ENCODE measurements at regions not wholly inside any gene's neighbourhood (a gene's known extent, or its start where the extent isn't known, plus 50 kb on each side); places are given as distances from the start of the nearest gene placed in this dataset.

DNA sequence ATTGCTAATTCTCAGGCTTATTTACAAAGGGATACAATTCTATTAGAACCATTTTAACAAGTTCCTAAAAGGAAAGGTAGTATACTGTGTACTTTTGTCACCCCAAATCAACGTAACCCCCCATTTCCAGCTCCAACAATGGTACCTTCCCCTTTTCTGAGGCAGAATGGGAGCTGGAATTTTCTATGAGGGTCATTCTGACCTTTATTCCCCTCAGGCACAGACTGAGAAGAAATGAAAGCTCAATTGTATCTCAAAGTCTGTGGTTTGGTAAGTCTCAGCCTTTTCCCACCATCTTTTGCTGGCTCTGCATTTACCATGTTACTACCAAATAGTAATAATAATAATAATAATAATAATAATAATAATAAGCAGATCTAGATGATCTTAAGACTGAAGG, 571.0 kb downstream of the RNF144B start (continued):
- TF ChIP-seq, protein P1, sequence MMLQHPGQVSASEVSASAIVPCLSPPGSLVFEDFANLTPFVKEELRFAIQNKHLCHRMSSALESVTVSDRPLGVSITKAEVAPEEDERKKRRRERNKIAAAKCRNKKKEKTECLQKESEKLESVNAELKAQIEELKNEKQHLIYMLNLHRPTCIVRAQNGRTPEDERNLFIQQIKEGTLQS (IDR thresholded peaks at IDR 0.05; ENCODE audit: borderline replicate concordance, extremely low read depth, low read depth, low read length) = no peak
- no peak for TF ChIP-seq POLR2AphosphoS5 (IDR thresholded peaks at IDR 0.05; ENCODE audit: low read length)
- TF ChIP-seq, protein P2, sequence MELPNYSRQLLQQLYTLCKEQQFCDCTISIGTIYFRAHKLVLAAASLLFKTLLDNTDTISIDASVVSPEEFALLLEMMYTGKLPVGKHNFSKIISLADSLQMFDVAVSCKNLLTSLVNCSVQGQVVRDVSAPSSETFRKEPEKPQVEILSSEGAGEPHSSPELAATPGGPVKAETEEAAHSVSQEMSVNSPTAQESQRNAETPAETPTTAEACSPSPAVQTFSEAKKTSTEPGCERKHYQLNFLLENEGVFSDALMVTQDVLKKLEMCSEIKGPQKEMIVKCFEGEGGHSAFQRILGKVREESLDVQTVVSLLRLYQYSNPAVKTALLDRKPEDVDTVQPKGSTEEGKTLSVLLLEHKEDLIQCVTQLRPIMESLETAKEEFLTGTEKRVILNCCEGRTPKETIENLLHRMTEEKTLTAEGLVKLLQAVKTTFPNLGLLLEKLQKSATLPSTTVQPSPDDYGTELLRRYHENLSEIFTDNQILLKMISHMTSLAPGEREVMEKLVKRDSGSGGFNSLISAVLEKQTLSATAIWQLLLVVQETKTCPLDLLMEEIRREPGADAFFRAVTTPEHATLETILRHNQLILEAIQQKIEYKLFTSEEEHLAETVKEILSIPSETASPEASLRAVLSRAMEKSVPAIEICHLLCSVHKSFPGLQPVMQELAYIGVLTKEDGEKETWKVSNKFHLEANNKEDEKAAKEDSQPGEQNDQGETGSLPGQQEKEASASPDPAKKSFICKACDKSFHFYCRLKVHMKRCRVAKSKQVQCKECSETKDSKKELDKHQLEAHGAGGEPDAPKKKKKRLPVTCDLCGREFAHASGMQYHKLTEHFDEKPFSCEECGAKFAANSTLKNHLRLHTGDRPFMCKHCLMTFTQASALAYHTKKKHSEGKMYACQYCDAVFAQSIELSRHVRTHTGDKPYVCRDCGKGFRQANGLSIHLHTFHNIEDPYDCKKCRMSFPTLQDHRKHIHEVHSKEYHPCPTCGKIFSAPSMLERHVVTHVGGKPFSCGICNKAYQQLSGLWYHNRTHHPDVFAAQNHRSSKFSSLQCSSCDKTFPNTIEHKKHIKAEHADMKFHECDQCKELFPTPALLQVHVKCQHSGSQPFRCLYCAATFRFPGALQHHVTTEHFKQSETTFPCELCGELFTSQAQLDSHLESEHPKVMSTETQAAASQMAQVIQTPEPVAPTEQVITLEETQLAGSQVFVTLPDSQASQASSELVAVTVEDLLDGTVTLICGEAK (IDR thresholded peaks at IDR 0.05; ENCODE audit: borderline replicate concordance) = no peak
- no peak for TF ChIP-seq RFX5 (IDR thresholded peaks at IDR 0.05; ENCODE audit: low read depth, low read length)
- no peak for TF ChIP-seq KLF5 (IDR thresholded peaks at IDR 0.05; ENCODE audit: partially characterized antibody)
- no peak for TF ChIP-seq MYC (IDR thresholded peaks at IDR 0.05; ENCODE audit: insufficient read depth, insufficient read length, insufficient replicate concordance, low read length, severe bottlenecking)
- TF ChIP-seq BACH1 (IDR thresholded peaks at IDR 0.05; ENCODE audit: borderline replicate concordance) = no peak

DNA sequence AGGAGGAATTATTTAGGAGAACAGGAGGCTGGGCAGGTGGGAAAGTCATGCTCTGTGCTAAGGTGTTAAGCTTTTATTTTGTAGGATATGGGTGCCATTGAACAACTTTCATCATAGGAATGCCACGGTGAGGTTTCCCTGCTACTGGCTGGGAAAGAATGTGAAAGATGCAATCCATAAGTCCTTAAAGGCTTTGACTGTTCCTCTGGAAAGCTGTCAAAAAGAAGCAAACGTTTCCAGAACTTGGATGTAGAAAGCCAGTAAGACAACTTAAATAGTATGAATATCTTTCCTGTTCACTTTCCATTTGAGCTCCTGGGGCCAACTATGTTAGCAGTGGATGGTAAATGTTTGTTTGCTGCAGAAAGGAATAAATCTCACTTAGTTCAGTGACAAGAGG, 574.4 kb downstream of the RNF144B start:
- H3K36me3 ChIP-seq (ENCODE audit: control insufficient read depth in 2 of 2, insufficient read depth in 2 of 2, low read length in 1 of 2) = no peaks in the 10 kb centered on the region
- TF ChIP-seq STAT1 (conservative IDR thresholded peaks at IDR 0.05) = no peak
- no peak for TF ChIP-seq CEBPB (IDR thresholded peaks at IDR 0.05; ENCODE audit: borderline replicate concordance in 1 of 2, low read depth in 2 of 2, low read length in 2 of 2)
- no peak for TF ChIP-seq NR2C1 (IDR thresholded peaks at IDR 0.05)
- TF ChIP-seq FOXK2 (IDR thresholded peaks at IDR 0.05) = no peak
- TF ChIP-seq CHD4 (IDR thresholded peaks at IDR 0.05) = no peak
- no peak for TF ChIP-seq JUNB (IDR thresholded peaks at IDR 0.05)
- no peak for TF ChIP-seq ZSCAN29 (IDR thresholded peaks at IDR 0.05)
- TF ChIP-seq BRCA1 (IDR thresholded peaks at IDR 0.05; ENCODE audit: low read depth, low read length) = no peak
- no peak for TF ChIP-seq SMC3 (IDR thresholded peaks at IDR 0.05; ENCODE audit: borderline replicate concordance, low read length)
- no peak for TF ChIP-seq GABPA (IDR thresholded peaks at IDR 0.05; ENCODE audit: low read depth)
- TF ChIP-seq, protein P3, sequence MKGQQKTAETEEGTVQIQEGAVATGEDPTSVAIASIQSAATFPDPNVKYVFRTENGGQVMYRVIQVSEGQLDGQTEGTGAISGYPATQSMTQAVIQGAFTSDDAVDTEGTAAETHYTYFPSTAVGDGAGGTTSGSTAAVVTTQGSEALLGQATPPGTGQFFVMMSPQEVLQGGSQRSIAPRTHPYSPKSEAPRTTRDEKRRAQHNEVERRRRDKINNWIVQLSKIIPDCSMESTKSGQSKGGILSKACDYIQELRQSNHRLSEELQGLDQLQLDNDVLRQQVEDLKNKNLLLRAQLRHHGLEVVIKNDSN (IDR thresholded peaks at IDR 0.05; ENCODE audit: borderline replicate concordance, extremely low read length, insufficient read depth, low read depth, low read length) = no peak
- TF ChIP-seq EZH2 (IDR thresholded peaks at IDR 0.05; ENCODE audit: borderline replicate concordance, control insufficient read depth, low read depth, low read length) = no peak
- TF ChIP-seq GATAD2B (conservative IDR thresholded peaks at IDR 0.05; ENCODE audit: low read depth) = no peak
- in situ Hi-C loops (cut with MboI) (no loop called here), intact Hi-C loops (cut with micrococcal nuclease; ENCODE audit: unreplicated experiment) (no loop called here)
- POLR2A ChIA-PET = no interaction called here
- H3K9me3 ChIP-seq (replicated peaks; ENCODE audit: control insufficient read depth, insufficient read depth, low read length) = no peaks in the 10 kb centered on the region
- H4K20me1 ChIP-seq (ENCODE audit: control insufficient read depth, insufficient read depth) = no peaks in the 10 kb centered on the region
- no peaks in the 10 kb centered on the region for H3K79me2 ChIP-seq (ENCODE audit: control insufficient read depth, insufficient read depth, low read length)
- no peak overlapping the region for H3K4me2 ChIP-seq (ENCODE audit: control insufficient read depth, insufficient read depth)
- H3K27ac ChIP-seq (ENCODE audit: control insufficient read depth, insufficient read depth) = no peak overlapping the region
- RAD21 ChIA-PET (ENCODE audit: unreplicated experiment) = no interaction called here
- no peak for ATAC-seq
- FAIRE-seq = no peak
- CTCF ChIA-PET = no interaction called here
- no TSS peak for BruUV-seq (replicated peaks)
- SMC1A ChIA-PET (ENCODE audit: uncharacterized antibody, unreplicated experiment) = no interaction called here
- DNase-seq (ENCODE audit: low read depth, low spot score) = no peak
- H3K9ac ChIP-seq (ENCODE audit: control insufficient read depth, insufficient read depth, low read length) = no peak overlapping the region
- H3K4me3 ChIP-seq = no peak overlapping the region
- H2AFZ ChIP-seq (ENCODE audit: control insufficient read depth, low read depth, low read length) = no peak overlapping the region
- WGBS (ENCODE audit: insufficient coverage, insufficient replicate concordance, low lambda C conversion rate, missing lambda C conversion rate) = 0% methylated on average over 2 of the region's 2 CpGs
- no peaks in the 10 kb centered on the region for H3K27me3 ChIP-seq (replicated peaks in 1 of 2; ENCODE audit: control insufficient read depth in 2 of 2, insufficient read depth in 2 of 2, low read length in 1 of 2)
- no peaks in the 10 kb centered on the region for H3K4me1 ChIP-seq (ENCODE audit: control insufficient read depth, insufficient read depth, low read length)

All from GM12878 (cell line).